ENCODE measurements at regions not wholly inside any gene's neighbourhood (a gene's known extent, or its start where the extent isn't known, plus 50 kb on each side); places are given as distances from the start of the nearest gene placed in this dataset.

- TF ChIP-seq, protein P1, sequence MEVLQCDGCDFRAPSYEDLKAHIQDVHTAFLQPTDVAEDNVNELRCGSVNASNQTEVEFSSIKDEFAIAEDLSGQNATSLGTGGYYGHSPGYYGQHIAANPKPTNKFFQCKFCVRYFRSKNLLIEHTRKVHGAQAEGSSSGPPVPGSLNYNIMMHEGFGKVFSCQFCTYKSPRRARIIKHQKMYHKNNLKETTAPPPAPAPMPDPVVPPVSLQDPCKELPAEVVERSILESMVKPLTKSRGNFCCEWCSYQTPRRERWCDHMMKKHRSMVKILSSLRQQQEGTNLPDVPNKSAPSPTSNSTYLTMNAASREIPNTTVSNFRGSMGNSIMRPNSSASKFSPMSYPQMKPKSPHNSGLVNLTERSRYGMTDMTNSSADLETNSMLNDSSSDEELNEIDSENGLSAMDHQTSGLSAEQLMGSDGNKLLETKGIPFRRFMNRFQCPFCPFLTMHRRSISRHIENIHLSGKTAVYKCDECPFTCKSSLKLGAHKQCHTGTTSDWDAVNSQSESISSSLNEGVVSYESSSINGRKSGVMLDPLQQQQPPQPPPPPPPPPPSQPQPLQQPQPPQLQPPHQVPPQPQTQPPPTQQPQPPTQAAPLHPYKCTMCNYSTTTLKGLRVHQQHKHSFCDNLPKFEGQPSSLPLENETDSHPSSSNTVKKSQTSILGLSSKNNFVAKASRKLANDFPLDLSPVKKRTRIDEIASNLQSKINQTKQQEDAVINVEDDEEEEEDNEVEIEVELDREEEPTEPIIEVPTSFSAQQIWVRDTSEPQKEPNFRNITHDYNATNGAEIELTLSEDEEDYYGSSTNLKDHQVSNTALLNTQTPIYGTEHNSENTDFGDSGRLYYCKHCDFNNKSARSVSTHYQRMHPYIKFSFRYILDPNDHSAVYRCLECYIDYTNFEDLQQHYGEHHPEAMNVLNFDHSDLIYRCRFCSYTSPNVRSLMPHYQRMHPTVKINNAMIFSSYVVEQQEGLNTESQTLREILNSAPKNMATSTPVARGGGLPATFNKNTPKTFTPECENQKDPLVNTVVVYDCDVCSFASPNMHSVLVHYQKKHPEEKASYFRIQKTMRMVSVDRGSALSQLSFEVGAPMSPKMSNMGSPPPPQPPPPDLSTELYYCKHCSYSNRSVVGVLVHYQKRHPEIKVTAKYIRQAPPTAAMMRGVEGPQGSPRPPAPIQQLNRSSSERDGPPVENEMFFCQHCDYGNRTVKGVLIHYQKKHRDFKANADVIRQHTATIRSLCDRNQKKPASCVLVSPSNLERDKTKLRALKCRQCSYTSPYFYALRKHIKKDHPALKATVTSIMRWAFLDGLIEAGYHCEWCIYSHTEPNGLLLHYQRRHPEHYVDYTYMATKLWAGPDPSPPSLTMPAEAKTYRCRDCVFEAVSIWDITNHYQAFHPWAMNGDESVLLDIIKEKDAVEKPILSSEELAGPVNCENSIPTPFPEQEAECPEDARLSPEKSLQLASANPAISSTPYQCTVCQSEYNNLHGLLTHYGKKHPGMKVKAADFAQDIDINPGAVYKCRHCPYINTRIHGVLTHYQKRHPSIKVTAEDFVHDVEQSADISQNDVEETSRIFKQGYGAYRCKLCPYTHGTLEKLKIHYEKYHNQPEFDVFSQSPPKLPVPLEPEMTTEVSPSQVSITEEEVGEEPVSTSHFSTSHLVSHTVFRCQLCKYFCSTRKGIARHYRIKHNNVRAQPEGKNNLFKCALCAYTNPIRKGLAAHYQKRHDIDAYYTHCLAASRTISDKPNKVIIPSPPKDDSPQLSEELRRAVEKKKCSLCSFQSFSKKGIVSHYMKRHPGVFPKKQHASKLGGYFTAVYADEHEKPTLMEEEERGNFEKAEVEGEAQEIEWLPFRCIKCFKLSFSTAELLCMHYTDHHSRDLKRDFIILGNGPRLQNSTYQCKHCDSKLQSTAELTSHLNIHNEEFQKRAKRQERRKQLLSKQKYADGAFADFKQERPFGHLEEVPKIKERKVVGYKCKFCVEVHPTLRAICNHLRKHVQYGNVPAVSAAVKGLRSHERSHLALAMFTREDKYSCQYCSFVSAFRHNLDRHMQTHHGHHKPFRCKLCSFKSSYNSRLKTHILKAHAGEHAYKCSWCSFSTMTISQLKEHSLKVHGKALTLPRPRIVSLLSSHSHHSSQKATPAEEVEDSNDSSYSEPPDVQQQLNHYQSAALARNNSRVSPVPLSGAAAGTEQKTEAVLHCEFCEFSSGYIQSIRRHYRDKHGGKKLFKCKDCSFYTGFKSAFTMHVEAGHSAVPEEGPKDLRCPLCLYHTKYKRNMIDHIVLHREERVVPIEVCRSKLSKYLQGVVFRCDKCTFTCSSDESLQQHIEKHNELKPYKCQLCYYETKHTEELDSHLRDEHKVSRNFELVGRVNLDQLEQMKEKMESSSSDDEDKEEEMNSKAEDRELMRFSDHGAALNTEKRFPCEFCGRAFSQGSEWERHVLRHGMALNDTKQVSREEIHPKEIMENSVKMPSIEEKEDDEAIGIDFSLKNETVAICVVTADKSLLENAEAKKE (CRISPR knock-in tag; IDR thresholded peaks at IDR 0.05): no peak
- no peak for TF ChIP-seq ZNF331 (CRISPR knock-in tag; IDR thresholded peaks at IDR 0.05; ENCODE audit: low read depth)
Observed at GRCh38 chr3:117708601-117709000, 999.0 kb downstream of the TUSC7 start (continued).

- H3K36me3 ChIP-seq (ENCODE audit: insufficient read depth): no peaks in the 10 kb centered on the region
- no peak overlapping the region for H3K4me2 ChIP-seq
- no peaks in the 10 kb centered on the region for H3K27me3 Mint-ChIP-seq (ENCODE audit: insufficient read depth, low read depth, poor library complexity)
- no peaks in the 10 kb centered on the region for H3K36me3 Mint-ChIP-seq (ENCODE audit: low read depth)
- no peak overlapping the region for H3K27ac Mint-ChIP-seq
- H3K27ac ChIP-seq (ENCODE audit: low read depth): no peak overlapping the region
- no peak for DNase-seq (ENCODE audit: low spot score)
- ATAC-seq: no peak
- TF ChIP-seq ETS1 (IDR thresholded peaks at IDR 0.05): no peak
- no peak for TF ChIP-seq JUNB (IDR thresholded peaks at IDR 0.05; ENCODE audit: unreplicated experiment)
- no peak for TF ChIP-seq STAT1 (IDR thresholded peaks at IDR 0.05; ENCODE audit: unreplicated experiment)
- TF ChIP-seq EZH2 (IDR thresholded peaks at IDR 0.05; ENCODE audit: low read depth, unreplicated experiment): no peak
- TF ChIP-seq ZNF331 (CRISPR knock-in tag; IDR thresholded peaks at IDR 0.05; ENCODE audit: low read depth): no peak
- no peak for TF ChIP-seq CREB1 (CRISPR knock-in tag; IDR thresholded peaks at IDR 0.05; ENCODE audit: low read depth)
- TF ChIP-seq CTCF (conservative IDR thresholded peaks at IDR 0.05; ENCODE audit: low read depth in 2 of 2): no peak
- no peaks in the 10 kb centered on the region for H3K27me3 ChIP-seq (ENCODE audit: insufficient read depth)
- H3K4me3 ChIP-seq: no peak overlapping the region
- H3K9me3 Mint-ChIP-seq: no peaks in the 10 kb centered on the region
- no peaks in the 10 kb centered on the region for H3F3A ChIP-seq (replicated peaks; ENCODE audit: low read depth)
- H3K9me2 ChIP-seq (ENCODE audit: insufficient read depth): no peaks in the 10 kb centered on the region
- H3K4me1 ChIP-seq (ENCODE audit: insufficient read depth): no peaks in the 10 kb centered on the region
- H3K4me3 Mint-ChIP-seq: no peak overlapping the region
- H2AFZ ChIP-seq: no peak overlapping the region
- no peaks in the 10 kb centered on the region for H3K79me2 ChIP-seq (replicated peaks; ENCODE audit: insufficient read depth)
- no peaks in the 10 kb centered on the region for H4K20me1 ChIP-seq (replicated peaks; ENCODE audit: insufficient read depth)
- no peaks in the 10 kb centered on the region for H3K4me1 Mint-ChIP-seq
Observed at GRCh38 chr3:117709108-117709507, 999.5 kb downstream of the TUSC7 start.

All from GM23338 (cell line).